SJCRH30 (cell line): ENCODE measurements at regions not wholly inside any gene's neighbourhood (a gene's known extent, or its start where the extent isn't known, plus 50 kb on each side); places are given as distances from the start of the nearest gene placed in this dataset.
"Not testable (repeated sequence)": the region's sequence is repeated elsewhere in the genome, so short reads cannot be mapped to it uniquely, and the experiment has no call there.

Experiments
- DNase-seq, 2 experiments: peaks; one replicate each; pipeline ENCODE4 v3.0.0-alpha.2; 2015 to 2020
- H3K27ac ChIP-seq: fragments of 250-450 bp; sonication (Bioruptor Pico); 2 replicates; pipeline ENCODE4 v1.5.1; 2020; ENCODE audit warnings: mild to moderate bottlenecking, moderate library complexity
- H3K27me3 ChIP-seq: fragments of 250-450 bp; sonication (Bioruptor Pico); 2 replicates; pipeline ENCODE4 v1.5.1; 2020; ENCODE audit warnings: mild to moderate bottlenecking, moderate library complexity
- H3K36me3 ChIP-seq: fragments of 250-450 bp; sonication (Bioruptor Pico); 2 replicates; pipeline ENCODE4 v1.5.1; 2020; ENCODE audit warnings: mild to moderate bottlenecking, moderate library complexity
- H3K4me1 ChIP-seq: fragments of 250-450 bp; sonication (Bioruptor Pico); 2 replicates; pipeline ENCODE4 v1.5.1; 2020; ENCODE audit warnings: mild to moderate bottlenecking, moderate library complexity
- H3K4me3 ChIP-seq: fragments of 250-450 bp; sonication (Bioruptor Pico); 2 replicates; pipeline ENCODE4 v1.5.1; 2020; ENCODE audit warnings: mild to moderate bottlenecking, moderate library complexity
- H3K9me3 ChIP-seq: fragments of 250-450 bp; sonication (Bioruptor Pico); replicated peaks from 2 replicates; pipeline ENCODE4 v1.5.1; 2020; ENCODE audit warnings: mild to moderate bottlenecking, moderate library complexity

DNA sequence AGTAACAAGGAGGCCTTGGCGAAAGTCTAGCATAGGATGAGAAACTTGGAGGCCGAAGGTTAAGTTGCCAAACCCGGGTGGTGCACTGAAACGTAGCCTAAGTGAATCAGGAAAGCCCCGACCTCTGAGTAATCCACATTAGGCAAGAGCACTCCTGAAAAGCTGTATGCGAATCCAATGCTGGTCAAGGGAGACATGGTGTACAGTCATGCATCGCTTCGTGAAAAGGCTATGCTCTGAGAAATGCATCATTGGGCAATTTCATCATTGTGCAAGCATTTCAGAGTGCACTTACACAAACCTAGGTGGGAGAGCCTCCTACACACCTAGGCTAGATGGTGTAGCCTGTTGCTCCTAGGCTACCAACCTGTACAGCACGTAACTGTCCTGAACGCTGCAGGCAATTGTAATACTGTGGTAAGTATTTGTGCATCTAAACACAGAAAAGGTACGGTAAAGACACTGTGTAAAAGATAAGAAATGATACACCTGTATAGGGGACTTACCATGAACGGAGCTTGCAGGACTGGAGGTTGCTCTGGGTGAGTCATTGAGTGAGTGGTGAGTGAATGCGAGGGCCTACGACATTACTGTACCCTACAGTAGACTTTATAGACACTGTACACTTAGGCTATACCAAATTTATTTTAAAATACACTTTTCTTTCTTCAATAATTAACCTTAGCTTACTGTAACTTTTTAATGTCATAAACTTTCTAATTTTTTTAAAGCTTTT lies 222.5 kb downstream of the SHQ1 start:
- no peak for DNase-seq
- no peak overlapping the region for H3K27ac ChIP-seq
- H3K9me3 ChIP-seq: no peaks in the 10 kb centered on the region
- H3K36me3 ChIP-seq: no peaks in the 10 kb centered on the region
- no peak overlapping the region for H3K4me3 ChIP-seq
- peaks cover 9% of the 10 kb centered on the region for H3K4me1 ChIP-seq
- H3K27me3 ChIP-seq: no peaks in the 10 kb centered on the region

DNA sequence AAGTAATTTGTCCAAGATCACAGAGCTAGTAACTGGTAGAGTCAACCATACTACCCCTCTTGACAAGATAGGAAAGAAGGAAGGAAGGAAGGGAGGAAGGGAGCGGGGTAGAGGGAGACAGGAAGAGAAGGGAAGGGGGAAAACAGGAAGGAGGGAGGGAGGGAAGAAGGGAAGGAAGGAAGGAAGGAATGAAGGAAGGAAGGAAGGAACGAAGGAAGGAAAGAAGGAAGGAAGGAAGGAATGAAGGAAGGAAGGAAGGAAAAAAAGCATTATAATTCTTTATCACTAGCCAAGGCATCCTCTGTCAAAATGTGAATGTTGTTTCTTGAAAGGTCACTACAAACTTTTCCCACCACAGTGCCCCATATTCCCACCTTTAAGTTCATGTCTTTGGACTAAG lies 223.6 kb downstream of the SHQ1 start:
- Histone ChIP-seq H3K36me3 (no peaks in the 10 kb centered on the region), H3K4me3 (no peak overlapping the region), H3K4me1 (no peaks in the 10 kb centered on the region), H3K27me3 (no peaks in the 10 kb centered on the region), H3K27ac (no peak overlapping the region), H3K9me3 (no peaks in the 10 kb centered on the region)
- no peak for DNase-seq

DNA sequence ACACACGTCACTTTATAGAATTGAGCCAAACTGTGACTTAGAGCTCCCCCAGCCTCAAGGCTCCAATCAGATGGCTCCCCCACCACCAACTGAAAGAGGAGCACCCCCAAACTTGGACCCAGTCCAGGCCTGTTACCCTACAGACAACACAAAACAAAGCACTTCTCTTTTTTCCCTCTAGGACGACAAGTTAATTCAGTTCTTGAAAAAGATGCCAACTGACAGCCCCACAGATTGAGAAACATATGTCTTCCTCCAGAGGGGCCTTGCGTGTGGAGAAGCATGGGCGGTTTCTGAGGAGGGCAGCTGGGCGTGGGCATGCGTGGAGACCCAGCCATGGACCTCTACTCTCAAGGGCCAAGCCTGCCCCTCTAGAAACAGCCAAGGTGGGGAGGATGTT lies 229.5 kb downstream of the SHQ1 start:
- Histone ChIP-seq H3K27ac (no peak overlapping the region), H3K4me1 (peaks cover 13% of the 10 kb centered on the region), H3K9me3 (no peaks in the 10 kb centered on the region), H3K4me3 (no peak overlapping the region), H3K36me3 (no peaks in the 10 kb centered on the region), H3K27me3 (no peaks in the 10 kb centered on the region)
- no peak for DNase-seq

DNA sequence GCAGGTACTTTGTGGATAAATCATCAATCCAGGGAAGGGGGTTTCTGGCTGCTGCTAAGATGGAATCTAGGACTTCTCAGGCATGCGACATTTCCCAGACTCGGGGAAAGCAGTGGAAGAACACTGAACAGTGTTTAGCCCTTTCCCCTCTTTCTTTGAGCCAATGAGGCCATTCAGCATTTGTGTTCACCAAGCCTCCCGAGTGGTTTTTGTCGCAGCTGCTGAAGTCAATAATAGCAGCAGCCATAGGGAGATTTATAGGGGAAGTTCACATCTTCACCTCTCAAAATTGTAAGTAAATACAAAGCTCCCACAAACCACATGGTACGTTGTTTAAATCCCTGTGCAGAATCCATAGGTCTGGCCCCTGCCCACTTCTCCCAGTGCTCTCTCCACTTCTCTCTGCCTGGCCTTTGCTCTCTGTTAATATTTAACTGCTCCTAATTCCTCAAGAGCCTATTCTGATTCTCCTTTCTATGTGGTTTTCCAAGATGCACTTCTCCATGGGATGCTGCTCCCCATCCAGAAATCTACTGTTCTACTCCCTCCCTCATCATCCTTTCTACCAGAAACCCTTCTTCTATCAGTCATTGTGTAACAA lies 230.7 kb downstream of the SHQ1 start:
- H3K4me1 ChIP-seq: peaks cover 13% of the 10 kb centered on the region
- H3K4me3 ChIP-seq: no peak overlapping the region
- H3K9me3 ChIP-seq: no peaks in the 10 kb centered on the region
- DNase-seq: peak; percentile 75 to 88
- H3K36me3 ChIP-seq: no peaks in the 10 kb centered on the region
- 0 out of 2 replicates have a peak overlapping the region, but pooled peaks have one; percentile 4 for H3K27ac ChIP-seq
- H3K27me3 ChIP-seq: no peaks in the 10 kb centered on the region

DNA sequence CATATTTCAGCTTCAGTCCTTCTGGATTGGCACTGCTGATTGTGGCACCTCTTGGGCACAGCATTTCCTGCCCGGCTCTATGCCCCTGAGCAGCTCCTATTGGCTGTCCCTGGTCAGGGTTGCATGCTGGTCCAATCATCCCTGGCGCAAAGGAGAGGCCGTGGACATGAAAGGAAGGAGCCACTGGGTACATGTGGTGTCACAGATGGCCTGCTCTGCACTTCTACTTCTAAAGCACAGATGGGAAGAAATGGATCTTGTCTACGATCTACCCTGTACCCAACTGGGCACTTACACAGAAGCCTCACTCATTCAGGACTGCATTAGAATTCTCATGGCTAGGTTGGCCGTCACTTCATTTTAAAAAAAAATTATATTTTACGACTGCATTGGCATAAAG lies 232.5 kb downstream of the SHQ1 start:
- H3K9me3 ChIP-seq: no peaks in the 10 kb centered on the region
- H3K27me3 ChIP-seq: no peaks in the 10 kb centered on the region
- H3K4me3 ChIP-seq: no peak overlapping the region
- H3K4me1 ChIP-seq: peaks cover 13% of the 10 kb centered on the region
- no peaks in the 10 kb centered on the region for H3K36me3 ChIP-seq
- no peak for DNase-seq
- H3K27ac ChIP-seq: no peak overlapping the region

DNA sequence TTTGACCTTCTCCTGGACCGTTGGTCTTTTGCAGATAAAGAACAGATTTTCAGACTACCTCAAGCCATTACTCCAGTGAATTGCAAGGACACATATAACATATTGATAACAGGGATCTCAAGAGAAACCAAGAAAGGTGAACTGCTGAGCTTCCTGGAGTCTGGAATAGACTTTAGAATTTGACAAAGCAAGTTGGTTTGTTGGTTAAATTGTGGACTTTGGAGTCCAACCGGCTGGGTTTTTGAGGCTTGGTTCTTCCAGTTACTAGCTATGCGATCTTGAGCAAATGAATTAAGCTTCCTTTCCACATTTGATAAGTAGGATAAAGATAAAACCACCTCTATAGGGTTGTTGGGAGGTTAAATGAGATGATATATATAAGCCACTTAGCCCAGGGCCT lies 233.1 kb downstream of the SHQ1 start:
- Histone ChIP-seq H3K36me3 (no peaks in the 10 kb centered on the region), H3K4me1 (peaks cover 13% of the 10 kb centered on the region), H3K27ac (no peak overlapping the region), H3K27me3 (no peaks in the 10 kb centered on the region), H3K4me3 (no peak overlapping the region), H3K9me3 (no peaks in the 10 kb centered on the region)
- no peak for DNase-seq

DNA sequence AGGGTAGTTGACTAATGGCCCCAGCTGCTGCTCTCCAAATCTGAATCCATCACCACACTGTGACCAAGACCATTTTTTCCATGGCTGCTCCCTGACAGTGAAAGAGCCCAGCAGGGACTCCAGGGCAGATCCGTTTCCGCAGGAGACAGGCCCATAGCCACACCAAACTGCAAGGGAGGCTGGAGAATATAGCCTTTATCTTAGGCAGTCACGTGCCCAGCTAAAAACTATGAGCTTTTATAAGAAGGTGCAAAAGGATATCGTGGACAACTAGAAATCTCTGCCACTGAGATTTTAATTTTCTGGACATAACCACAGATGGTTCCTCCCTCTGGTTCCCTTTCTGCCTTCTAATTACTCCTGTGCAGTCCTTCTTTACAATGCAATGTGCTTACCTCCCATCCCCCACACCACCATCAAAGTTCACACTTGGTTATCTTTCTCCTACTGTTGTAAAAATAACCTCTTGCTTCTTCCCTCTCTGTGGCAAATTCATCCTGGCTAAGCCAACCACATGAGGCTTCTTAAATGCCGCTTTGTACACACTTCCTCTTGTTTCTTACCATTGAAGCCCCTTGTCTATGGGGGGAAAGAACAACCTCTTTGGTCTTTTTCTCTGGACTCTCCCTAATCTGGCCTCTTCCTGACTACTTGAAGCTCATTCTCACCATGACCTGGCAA lies 233.7 kb downstream of the SHQ1 start:
- H3K36me3 ChIP-seq: no peaks in the 10 kb centered on the region
- H3K27ac ChIP-seq: no peak overlapping the region
- no peaks in the 10 kb centered on the region for H3K9me3 ChIP-seq
- peaks cover 13% of the 10 kb centered on the region for H3K4me1 ChIP-seq
- no peak overlapping the region for H3K4me3 ChIP-seq
- no peaks in the 10 kb centered on the region for H3K27me3 ChIP-seq
- no peak for DNase-seq

DNA sequence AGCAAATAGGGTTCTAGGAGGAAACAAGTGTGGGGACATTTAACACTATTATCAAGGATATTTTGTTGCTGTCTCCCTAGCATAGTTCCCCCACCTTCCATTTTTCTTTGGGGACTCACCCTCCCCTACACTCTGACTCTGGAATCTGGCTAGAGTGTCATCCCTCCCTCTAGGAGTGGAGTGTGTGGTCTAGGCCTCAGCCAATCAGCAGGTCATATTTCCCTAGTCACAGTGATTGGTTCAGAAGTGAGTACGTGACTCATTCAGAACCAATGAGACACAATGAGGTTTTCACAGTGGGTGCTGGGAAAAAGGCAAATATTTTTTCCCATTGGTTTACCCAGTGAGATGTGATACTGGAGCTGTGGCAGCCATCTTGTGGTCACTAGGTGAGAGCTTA lies 234.4 kb downstream of the SHQ1 start:
- DNase-seq: no peak
- Histone ChIP-seq H3K27me3 (no peaks in the 10 kb centered on the region), H3K36me3 (no peaks in the 10 kb centered on the region), H3K4me1 (peaks cover 13% of the 10 kb centered on the region), H3K9me3 (no peaks in the 10 kb centered on the region), H3K27ac (no peak overlapping the region), H3K4me3 (no peak overlapping the region)

DNA sequence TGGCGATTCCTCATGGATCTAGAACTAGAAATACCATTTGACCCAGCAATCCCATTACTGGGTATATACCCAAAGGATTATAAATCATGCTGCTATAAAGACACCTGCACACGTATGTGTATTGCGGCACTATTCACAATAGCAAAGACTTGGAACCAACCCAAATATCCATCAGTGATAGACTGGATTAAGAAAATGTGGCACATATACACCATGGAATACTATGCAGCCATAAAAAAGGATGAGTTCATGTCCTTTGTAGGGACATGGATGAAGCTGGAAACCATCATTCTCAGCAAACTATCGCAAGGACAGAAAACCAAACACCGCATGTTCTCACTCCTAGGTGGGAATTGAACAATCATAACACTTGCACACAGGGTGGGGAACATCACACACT lies 239.1 kb downstream of the SHQ1 start:
- H3K9me3 ChIP-seq, DNase-seq, H3K4me3 ChIP-seq, H3K27ac ChIP-seq, H3K27me3 ChIP-seq, H3K4me1 ChIP-seq, H3K36me3 ChIP-seq: not testable (repeated sequence)

DNA sequence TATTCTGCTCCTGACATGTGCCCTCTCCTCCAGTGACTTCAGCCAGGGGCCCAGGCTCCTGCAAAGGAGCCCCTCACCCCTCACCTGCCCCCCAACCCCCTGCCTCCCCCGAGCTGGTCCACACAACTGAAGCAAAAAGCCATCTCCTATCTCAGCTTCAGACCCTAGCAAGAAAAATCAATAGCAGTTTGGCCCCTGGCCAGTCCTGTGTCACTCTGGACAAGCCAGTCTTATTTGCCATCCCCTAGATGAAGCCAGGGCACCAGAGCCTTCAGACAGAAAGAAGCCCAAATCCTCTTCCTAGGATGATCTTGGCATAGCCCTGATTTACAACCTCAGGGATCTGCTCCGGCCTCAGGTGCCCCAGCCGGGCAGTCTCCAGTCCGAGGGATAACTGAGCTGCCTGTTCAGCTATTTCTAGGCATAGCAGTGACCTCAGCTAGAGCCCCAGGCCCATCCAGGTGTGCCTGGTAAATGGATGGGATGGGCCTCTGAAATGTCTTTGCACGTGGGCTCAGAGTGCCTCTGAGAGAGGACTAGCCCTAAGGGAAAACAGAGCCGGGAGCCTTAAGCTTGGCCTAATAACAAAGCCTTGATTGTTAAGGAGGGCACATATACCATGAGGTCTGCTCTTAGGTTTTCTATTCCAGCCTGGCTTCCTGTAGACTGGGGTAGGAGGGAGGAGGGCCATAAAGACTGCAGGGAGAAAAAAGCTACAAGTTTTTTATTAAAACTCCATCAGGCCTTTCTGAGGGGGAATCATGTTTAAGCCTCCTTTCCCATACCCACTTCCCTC lies 242.0 kb downstream of the SHQ1 start:
- no peak overlapping the region for H3K4me3 ChIP-seq
- H3K9me3 ChIP-seq: no peaks in the 10 kb centered on the region
- no peak for DNase-seq
- no peaks in the 10 kb centered on the region for H3K36me3 ChIP-seq
- H3K4me1 ChIP-seq: no peaks in the 10 kb centered on the region
- H3K27me3 ChIP-seq: no peaks in the 10 kb centered on the region
- H3K27ac ChIP-seq: no peak overlapping the region

DNA sequence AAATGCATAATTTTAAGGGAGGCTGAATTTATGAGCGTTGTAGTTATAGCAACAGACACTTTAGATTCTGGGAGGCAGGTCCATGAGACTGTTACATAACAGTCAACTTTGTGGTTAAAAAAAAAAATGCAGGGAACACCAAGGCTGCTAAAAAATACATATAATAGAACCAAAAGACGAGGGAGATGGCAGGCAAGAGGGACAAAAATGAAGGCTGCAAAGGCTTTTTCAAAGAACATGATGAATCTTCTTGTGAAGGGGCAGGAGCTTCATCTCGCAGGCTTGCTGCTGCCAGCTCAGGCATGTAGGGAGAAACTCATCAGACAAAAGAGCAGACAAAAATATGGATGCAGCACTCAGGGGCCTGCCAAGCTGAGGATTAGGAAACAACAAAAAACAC lies 243.9 kb downstream of the SHQ1 start:
- no peak for DNase-seq
- Histone ChIP-seq H3K9me3 (no peaks in the 10 kb centered on the region), H3K4me3 (no peak overlapping the region), H3K27me3 (no peaks in the 10 kb centered on the region), H3K36me3 (no peaks in the 10 kb centered on the region), H3K4me1 (no peaks in the 10 kb centered on the region; the same call in 1 of the 2 replicates), H3K27ac (no peak overlapping the region)

DNA sequence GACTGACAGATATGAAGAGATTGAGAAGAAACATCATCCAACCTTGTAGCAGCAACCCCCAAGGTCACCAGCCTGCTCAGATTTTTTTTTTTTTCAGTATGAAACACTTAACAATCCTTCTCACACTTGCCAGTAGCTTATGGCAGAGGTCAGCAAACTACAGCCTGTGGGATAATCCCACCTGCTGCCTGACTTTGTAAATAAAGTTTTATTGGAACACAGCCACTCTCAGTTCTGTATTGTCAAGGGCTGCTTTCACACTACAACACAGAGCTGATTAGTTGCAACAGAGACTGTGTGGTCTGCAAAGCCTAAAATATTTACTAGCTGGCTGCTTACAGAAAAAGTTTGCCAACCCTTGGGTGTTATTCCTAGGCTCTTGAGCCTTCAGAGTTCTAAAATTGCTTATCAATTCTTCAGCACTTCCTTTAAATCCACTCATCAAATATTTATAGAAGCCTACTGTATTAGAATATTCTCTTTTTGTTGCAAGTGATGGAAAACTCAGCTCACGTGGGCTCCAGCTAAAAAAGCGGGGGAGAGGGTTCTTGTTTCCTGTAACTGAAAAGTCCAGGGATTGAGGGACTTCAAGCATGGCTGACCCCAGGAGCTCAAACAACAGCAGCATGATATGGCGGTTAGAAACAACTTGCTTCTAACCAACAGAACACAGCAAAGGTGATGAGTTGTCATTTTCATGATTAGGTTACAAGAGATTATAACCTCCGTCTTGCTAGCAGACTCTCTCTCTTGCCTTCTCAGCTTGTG lies 246.1 kb downstream of the SHQ1 start:
- DNase-seq: no peak
- H3K27me3 ChIP-seq: no peaks in the 10 kb centered on the region
- no peak overlapping the region for H3K27ac ChIP-seq
- H3K4me1 ChIP-seq: peaks cover 10% of the 10 kb centered on the region
- no peaks in the 10 kb centered on the region for H3K9me3 ChIP-seq
- no peaks in the 10 kb centered on the region for H3K36me3 ChIP-seq
- H3K4me3 ChIP-seq: no peak overlapping the region

DNA sequence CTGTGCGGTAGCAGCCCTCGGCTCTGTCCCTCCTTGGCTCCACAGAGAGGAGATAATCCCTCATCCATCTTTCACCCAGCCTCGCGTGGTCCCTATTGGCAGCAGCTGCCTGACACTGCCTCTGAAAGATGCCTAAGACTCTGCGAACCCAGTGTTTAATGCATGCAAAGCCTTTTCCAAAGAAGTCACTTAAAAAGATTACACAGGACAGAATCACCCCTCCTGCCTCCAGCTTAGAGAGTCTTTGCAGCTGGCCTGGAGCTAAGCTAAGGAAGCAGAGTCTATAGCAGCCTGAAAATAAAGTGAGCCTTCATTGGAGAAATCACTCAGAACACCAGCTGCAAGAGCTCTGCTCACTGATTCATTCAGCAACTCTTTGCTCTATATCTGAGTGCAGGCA lies 247.2 kb downstream of the SHQ1 start:
- Histone ChIP-seq H3K4me1 (peaks cover 16% of the 10 kb centered on the region), H3K27me3 (no peaks in the 10 kb centered on the region), H3K27ac (no peak overlapping the region), H3K4me3 (no peak overlapping the region), H3K9me3 (no peaks in the 10 kb centered on the region), H3K36me3 (no peaks in the 10 kb centered on the region)
- peak; percentile 28 to 66 for DNase-seq

DNA sequence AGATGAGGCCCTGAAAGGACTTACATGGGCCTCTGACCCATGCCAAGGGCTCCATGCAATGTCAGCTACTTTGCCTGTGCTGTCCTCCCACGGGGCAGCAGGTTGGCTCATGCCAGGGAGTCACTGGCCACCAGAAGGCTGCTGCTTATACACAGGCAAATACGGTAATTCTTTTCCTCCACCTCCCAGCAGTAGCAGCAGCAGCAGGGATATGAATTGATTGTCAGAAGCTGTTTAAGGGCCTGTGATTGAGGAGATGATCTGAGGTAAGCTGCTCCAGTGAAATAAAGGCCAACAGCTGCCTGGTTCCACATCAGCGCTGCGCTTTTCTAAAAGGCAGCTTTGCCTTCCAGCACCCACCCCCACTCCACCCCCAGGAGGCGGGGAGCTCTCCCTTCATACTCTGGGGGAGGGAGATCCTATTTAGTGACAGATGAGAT lies 250.5 kb downstream of the SHQ1 start:
- Histone ChIP-seq H3K27ac (no peak overlapping the region), H3K4me1 (peaks cover 44% of the 10 kb centered on the region), H3K4me3 (no peak overlapping the region), H3K36me3 (no peaks in the 10 kb centered on the region), H3K27me3 (no peaks in the 10 kb centered on the region), H3K9me3 (no peaks in the 10 kb centered on the region)
- DNase-seq: peak; percentile 65 to 81
